Loucy (cell line): ENCODE measurements at regions not wholly inside any gene's neighbourhood (a gene's known extent, or its start where the extent isn't known, plus 50 kb on each side); places are given as distances from the start of the nearest gene placed in this dataset.

Experiments
- H2AFZ ChIP-seq: fragments of 200-600 bp; sonication (generic); 2 replicates; pipeline ENCODE4 v1.6.0; 2016; ENCODE audit warnings: antibody characterized with exemption, mild to moderate bottlenecking, low read length, moderate library complexity
- H3F3A ChIP-seq: fragments of 200-600 bp; 2 replicates; pipeline ENCODE4 v1.6.0; 2016; ENCODE audit warnings: antibody characterized with exemption, low read depth, mild to moderate bottlenecking
- H3K27me3 ChIP-seq: fragments of 200-600 bp; sonication (generic); 2 replicates; pipeline ENCODE4 v1.6.1; 2014; ENCODE audit warnings: low read length, mild to moderate bottlenecking; ENCODE audit not compliant: insufficient read depth, poor library complexity, severe bottlenecking
- H3K36me3 ChIP-seq: fragments of 200-600 bp; sonication (generic); 2 replicates; pipeline ENCODE4 v1.6.1; 2016; ENCODE audit warnings: low read length; ENCODE audit not compliant: insufficient read depth
- H3K4me1 ChIP-seq: fragments of 200-600 bp; sonication (generic); 2 replicates; pipeline ENCODE4 v1.5.1; 2014; ENCODE audit warnings: low read length, mild to moderate bottlenecking; ENCODE audit not compliant: insufficient read depth, poor library complexity, severe bottlenecking
- H3K4me2 ChIP-seq: fragments of 200-600 bp; sonication (generic); 2 replicates; pipeline ENCODE4 v1.6.0; 2014; ENCODE audit warnings: antibody characterized with exemption, low read length, low read depth, mild to moderate bottlenecking; ENCODE audit not compliant: poor library complexity, severe bottlenecking
- H3K4me3 ChIP-seq: fragments of 200-600 bp; sonication (generic); 2 replicates; pipeline ENCODE4 v1.5.1; 2014; ENCODE audit warnings: low read length, mild to moderate bottlenecking, mixed read lengths; ENCODE audit not compliant: poor library complexity, severe bottlenecking
- H3K79me2 ChIP-seq: fragments of 200-600 bp; sonication (generic); 2 replicates; pipeline ENCODE4 v1.6.1; 2014; ENCODE audit warnings: low read length; ENCODE audit not compliant: insufficient read depth
- H3K9ac ChIP-seq: fragments of 200-600 bp; sonication (generic); 2 replicates; pipeline ENCODE4 v1.6.0; 2014; ENCODE audit warnings: mild to moderate bottlenecking, low read depth, low read length, moderate library complexity; ENCODE audit not compliant: poor library complexity, severe bottlenecking
- H3K9me2 ChIP-seq: fragments of 200-600 bp; sonication (generic); replicated peaks from 2 replicates; pipeline ENCODE4 v1.6.1; 2016; ENCODE audit warnings: low read depth, low read length, mixed read lengths
- H3K9me3 ChIP-seq: fragments of 200-600 bp; sonication (generic); 2 replicates; pipeline ENCODE4 v1.6.1; 2014; ENCODE audit warnings: mild to moderate bottlenecking, antibody characterized with exemption, low read length, low read depth; ENCODE audit not compliant: insufficient read depth
- H4K20me1 ChIP-seq: fragments of 200-600 bp; sonication (generic); 2 replicates; pipeline ENCODE4 v1.6.0; 2014; ENCODE audit warnings: antibody characterized with exemption, low read length, mild to moderate bottlenecking; ENCODE audit not compliant: insufficient read depth, poor library complexity, severe bottlenecking
- CTCF ChIP-seq: fragments of 200-600 bp; sonication (generic); conservative IDR thresholded peaks from 2 replicates; pipeline ENCODE4 v1.5.1; 2014; ENCODE audit warnings: mild to moderate bottlenecking, antibody characterized with exemption, low read length
- EZH2phosphoT487 ChIP-seq: fragments of 200-600 bp; IDR thresholded peaks from 2 replicates; pipeline ENCODE4 v1.6.1; 2018; ENCODE audit warnings: antibody characterized with exemption, mild to moderate bottlenecking, moderate library complexity, borderline replicate concordance

- TF ChIP-seq EZH2phosphoT487 (no peak), CTCF (no peak)
These were observed 248.7 kb upstream of the IL12A start for GRCh38 chr3:159739969-159740368.

GRCh38 chr3:159741281-159741680 lies 247.4 kb upstream of the IL12A start:
- no peaks in the 10 kb centered on the region for H3K9me2 ChIP-seq
- H3K4me1 ChIP-seq, result no peaks in the 10 kb centered on the region
- H2AFZ ChIP-seq, result no peak overlapping the region
- H3K9ac ChIP-seq, result no peak overlapping the region
- no peak overlapping the region for H3K4me2 ChIP-seq
- no peak for TF ChIP-seq EZH2phosphoT487
- TF ChIP-seq CTCF, result no peak
- no peaks in the 10 kb centered on the region for H4K20me1 ChIP-seq
- H3K9me3 ChIP-seq, result no peaks in the 10 kb centered on the region
- H3K79me2 ChIP-seq, result no peaks in the 10 kb centered on the region
- no peaks in the 10 kb centered on the region for H3K27me3 ChIP-seq
- no peaks in the 10 kb centered on the region for H3F3A ChIP-seq
- H3K36me3 ChIP-seq, result no peaks in the 10 kb centered on the region
- H3K4me3 ChIP-seq, result no peak overlapping the region

More at GRCh38 chr3:159739969-159740368, 248.7 kb upstream of the IL12A start:
- H3F3A ChIP-seq, result no peaks in the 10 kb centered on the region
- no peaks in the 10 kb centered on the region for H3K79me2 ChIP-seq
- no peak overlapping the region for H3K9ac ChIP-seq
- H3K4me1 ChIP-seq, result no peaks in the 10 kb centered on the region
- no peaks in the 10 kb centered on the region for H3K9me3 ChIP-seq
- no peak overlapping the region for H3K4me2 ChIP-seq
- H2AFZ ChIP-seq, result no peak overlapping the region
- H3K4me3 ChIP-seq, result no peak overlapping the region
- H4K20me1 ChIP-seq, result no peaks in the 10 kb centered on the region
- H3K36me3 ChIP-seq, result no peaks in the 10 kb centered on the region
- H3K9me2 ChIP-seq, result no peaks in the 10 kb centered on the region
- H3K27me3 ChIP-seq, result no peaks in the 10 kb centered on the region

GRCh38 chr3:159748425-159748824 lies 240.2 kb upstream of the IL12A start:
- no peaks in the 10 kb centered on the region for H3K27me3 ChIP-seq
- no peaks in the 10 kb centered on the region for H3K36me3 ChIP-seq
- H3K79me2 ChIP-seq, result no peaks in the 10 kb centered on the region
- TF ChIP-seq EZH2phosphoT487 (no peak), CTCF (no peak)
- no peak overlapping the region for H3K4me3 ChIP-seq
- H3K9me3 ChIP-seq, result no peaks in the 10 kb centered on the region
- no peak overlapping the region for H3K4me2 ChIP-seq
- H3K9ac ChIP-seq, result no peak overlapping the region
- H4K20me1 ChIP-seq, result no peaks in the 10 kb centered on the region
- no peaks in the 10 kb centered on the region for H3K9me2 ChIP-seq
- no peak overlapping the region for H2AFZ ChIP-seq
- no peaks in the 10 kb centered on the region for H3F3A ChIP-seq
- H3K4me1 ChIP-seq, result no peaks in the 10 kb centered on the region
